HCEC 1CT (cell line): ENCODE measurements at regions not wholly inside any gene's neighbourhood (a gene's known extent, or its start where the extent isn't known, plus 50 kb on each side); places are given as distances from the start of the nearest gene placed in this dataset.
A peak's percentile ranks its signal among the peaks of the same experiment; 100 is the strongest.
"Not testable (repeated sequence)": the region's sequence is repeated elsewhere in the genome, so short reads cannot be mapped to it uniquely, and the experiment has no call there.

Experiments
- DNase-seq: peaks from one replicate; pipeline ENCODE4 v3.0.0-alpha.2; 2017

- DNase-seq, result peak; percentile 3
Measured at GRCh38 chr7:83882551-83882950, 233.6 kb upstream of the SEMA3E start.

DNA sequence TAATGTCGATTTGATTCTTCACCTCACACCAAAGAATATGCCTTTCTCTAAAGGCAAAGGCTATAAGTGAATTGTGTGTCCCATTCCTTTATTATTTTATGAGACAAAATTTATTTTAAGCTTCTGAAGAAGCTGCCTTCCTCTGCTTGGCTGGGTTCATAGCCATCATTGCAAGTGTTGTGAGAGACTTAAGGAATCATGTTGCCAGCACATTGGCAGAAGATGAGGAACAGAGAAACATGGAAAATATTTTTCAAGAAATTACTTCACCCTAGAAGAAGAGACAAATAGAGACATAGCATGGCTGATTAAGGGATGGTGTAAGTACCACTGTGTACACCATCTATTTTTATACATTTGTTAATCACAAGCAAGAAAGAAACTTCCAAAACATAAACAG is 230.1 kb upstream of the SEMA3E start:
- no peak for DNase-seq

DNA sequence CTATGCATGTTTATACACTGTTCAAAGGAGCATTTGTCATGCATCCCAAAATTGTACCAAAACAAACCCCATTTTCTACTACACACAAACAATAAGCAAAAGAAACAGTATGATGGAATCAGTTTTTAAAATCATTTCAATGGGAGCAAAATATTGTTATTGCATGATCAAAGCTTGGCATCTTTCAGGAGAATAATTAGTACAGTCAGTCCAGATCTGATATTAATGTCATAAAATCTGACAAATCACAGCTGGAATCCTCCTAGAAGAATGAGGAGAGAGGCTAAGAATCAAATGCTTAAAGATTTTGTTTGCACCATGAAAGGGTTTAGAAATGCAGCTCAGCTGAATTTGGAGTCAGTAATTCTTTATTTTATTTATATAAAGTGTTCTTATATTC is 229.7 kb upstream of the SEMA3E start:
- DNase-seq, result no peak

- DNase-seq, result peak; percentile 65
Measured at GRCh38 chr7:83876593-83876992, 227.7 kb upstream of the SEMA3E start.

- no peak for DNase-seq
Measured at GRCh38 chr7:83873459-83873858, 224.5 kb upstream of the SEMA3E start.

DNA sequence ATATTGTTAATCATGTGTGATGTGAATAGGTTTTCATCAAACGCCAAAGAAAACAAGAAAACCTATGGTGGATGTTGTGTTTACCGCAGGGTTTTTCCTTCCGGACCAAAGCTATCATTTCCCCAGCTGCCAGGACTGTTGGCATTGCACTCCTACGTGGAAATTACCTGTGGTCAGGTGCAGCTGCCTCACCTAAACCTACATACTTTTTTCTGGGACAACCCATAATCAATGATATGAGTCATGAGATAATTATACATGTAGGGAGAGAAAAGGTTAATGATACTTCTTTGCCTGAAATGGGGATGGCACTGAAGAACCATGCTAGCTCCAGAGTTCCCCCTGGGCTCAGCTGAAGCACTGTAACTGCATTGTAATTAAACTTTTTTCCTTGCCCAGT is 223.6 kb upstream of the SEMA3E start:
- DNase-seq, result no peak

- no peak for DNase-seq
Measured at GRCh38 chr7:83870515-83870914, 221.6 kb upstream of the SEMA3E start.

GRCh38 chr7:83866582-83866981 is 217.6 kb upstream of the SEMA3E start:
- no peak for DNase-seq

GRCh38 chr7:83864551-83864950 is 215.6 kb upstream of the SEMA3E start:
- DNase-seq, result no peak

GRCh38 chr7:83863906-83864305 is 215.0 kb upstream of the SEMA3E start:
- no peak for DNase-seq

DNA sequence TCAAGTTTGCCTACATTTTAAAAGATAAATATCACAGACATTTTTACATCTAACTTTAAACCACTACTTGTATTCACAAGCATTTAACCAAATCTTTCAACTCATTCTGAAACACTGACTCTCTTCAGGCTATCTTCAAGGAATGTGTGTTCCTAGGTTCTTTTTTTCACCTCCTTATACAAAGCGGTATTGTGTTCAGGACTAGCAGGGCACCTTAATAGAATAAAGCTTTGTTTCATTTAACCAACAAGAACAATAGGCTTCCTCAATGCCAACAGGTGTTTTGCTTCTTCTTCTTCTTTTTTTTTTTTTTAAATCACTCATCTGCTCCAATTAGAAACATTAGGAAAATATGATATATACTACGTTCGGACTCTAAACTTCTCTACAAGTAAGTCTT is 212.9 kb upstream of the SEMA3E start:
- no peak for DNase-seq

DNA sequence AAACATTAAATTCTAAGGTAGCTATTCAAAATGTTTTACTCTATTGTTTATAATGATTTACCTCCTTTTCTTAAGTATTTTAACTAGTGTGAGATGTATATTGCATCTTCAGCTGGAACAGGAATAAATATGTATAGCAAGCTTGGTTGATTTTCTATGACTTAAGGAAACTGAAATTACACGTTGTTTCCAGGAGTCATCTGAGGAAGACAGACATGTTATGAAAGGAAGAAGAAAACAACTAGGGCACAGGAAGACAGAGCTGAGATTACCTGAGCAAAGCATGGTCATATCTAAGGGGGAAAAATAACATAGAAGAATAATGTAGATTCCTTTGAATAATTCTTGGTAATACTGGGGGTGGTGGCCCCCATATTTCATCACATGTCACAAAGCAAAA is 210.9 kb upstream of the SEMA3E start:
- no peak for DNase-seq

DNA sequence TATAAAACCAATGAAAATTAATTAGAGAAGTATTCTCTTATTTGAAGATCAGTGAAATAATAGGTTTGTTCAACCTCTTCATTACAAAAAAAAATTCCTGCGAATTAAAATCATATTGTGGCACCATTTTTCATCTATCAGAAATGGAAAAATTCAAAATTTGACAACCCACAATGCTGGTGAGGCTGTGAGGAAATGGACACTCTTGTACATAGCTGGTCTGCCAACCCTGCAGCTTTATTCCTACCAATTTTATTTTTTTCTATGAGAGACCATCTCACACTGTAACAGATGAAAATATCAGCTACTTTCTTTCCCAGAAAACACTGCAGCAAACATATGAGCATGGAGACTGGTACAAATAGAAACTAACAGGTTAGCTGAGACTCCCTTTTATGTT is 208.8 kb upstream of the SEMA3E start:
- DNase-seq, result no peak

- no peak for DNase-seq
Measured at GRCh38 chr7:83856094-83856493, 207.2 kb upstream of the SEMA3E start.

DNA sequence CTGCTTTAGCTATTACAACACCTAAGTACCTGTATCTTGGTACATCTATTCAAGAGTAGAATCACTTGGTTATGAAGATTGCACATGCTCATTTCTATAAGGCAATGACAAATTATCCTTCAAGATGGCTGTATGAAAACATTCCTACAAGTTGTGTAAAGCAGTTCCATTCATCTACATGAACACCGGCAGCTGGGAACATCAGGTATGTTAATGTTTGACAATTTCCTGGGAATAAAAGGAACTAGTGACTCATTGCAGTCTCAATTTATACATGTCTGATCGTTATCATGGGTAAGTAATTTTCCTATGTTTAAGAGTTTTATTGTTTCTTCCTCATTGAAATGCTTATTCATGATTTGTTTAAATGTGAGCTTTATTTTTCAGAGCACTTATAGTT is 203.2 kb upstream of the SEMA3E start:
- DNase-seq, result no peak

DNA sequence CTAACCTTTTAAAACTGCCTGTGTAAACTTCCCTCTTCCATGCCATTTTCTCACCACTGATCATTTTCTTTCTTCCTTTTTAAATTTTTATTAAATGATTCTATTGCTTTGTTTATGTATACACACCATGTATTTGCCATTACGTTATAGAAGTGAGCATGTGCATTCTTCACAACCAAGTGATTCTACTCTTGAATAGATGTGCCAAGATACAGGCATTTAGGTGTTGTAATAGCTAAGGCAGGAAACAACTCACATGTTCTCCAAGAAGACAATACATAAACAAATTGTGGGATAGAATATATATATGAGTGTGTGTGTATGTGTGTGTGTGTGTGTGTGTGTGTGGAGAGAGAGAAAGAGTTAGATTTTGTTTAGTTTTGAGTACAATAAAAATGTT is 202.6 kb upstream of the SEMA3E start:
- DNase-seq, result no peak

- no peak for DNase-seq
Measured at GRCh38 chr7:83850941-83851340, 202.0 kb upstream of the SEMA3E start.

DNA sequence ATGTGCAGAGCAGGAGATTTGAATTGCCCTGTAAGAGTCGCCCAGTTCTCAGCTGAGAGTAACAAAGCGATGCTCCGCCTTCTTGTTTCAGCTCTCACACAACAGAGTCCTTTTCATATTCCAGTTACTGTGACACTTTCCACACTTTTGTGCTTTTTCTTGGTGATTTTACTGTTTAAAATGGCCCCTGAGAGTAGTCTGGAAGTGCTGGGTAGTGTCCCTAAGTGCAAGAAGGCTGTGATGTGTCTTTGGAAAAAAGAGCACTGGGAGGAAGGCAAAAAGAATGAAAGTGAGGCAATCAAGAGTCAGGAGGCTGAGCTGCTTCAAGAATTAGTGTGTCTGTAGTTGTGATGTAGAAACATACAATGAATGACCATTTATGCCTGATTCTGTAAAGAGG is 201.2 kb upstream of the SEMA3E start:
- DNase-seq, result no peak

DNA sequence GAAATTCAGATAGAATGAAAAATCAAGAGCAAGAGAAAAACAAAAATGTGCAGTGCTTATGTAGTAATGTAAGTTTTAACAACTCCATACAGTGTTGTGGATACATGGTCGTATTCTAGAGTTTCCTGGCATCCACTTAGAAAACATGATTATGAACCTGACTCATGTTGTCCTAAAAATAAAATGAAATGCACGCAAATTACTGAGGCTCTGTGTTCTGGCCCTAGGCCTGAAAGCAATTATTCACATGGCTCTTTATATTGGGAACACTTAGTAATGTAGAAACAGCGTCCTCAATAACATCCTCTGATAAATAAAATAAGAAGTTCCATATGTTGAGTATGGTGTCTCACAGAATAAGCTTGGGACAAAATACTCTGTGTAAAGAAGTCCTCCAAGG is 200.2 kb upstream of the SEMA3E start:
- peak; percentile 31 for DNase-seq

GRCh38 chr7:83842894-83843293 is 194.0 kb upstream of the SEMA3E start:
- no peak for DNase-seq

GRCh38 chr7:83837683-83838082 is 188.7 kb upstream of the SEMA3E start:
- no peak for DNase-seq

DNA sequence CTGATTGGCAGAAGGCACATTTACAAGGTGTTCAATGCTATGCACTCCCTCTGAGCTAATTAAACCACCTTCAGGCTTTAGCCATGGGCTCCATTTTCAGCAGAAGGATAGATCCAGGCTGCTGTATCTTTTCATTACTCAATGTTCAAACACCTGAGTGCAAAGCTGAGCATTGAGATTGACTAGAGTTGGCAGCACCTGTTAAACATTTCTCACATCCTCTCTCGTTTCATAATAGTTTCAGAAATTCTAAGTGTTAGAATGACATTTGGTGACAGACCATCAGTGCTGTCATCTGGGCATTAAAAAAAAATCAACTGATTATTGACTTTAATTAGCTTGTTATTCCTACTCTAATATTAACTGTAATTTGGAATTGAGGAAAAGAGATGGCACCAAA is 187.1 kb upstream of the SEMA3E start:
- DNase-seq, result no peak

GRCh38 chr7:83835424-83835823 is 186.5 kb upstream of the SEMA3E start:
- DNase-seq, result no peak

GRCh38 chr7:83833721-83834120 is 184.8 kb upstream of the SEMA3E start:
- not testable (repeated sequence) for DNase-seq

GRCh38 chr7:83832009-83832408 is 183.1 kb upstream of the SEMA3E start:
- no peak for DNase-seq

DNA sequence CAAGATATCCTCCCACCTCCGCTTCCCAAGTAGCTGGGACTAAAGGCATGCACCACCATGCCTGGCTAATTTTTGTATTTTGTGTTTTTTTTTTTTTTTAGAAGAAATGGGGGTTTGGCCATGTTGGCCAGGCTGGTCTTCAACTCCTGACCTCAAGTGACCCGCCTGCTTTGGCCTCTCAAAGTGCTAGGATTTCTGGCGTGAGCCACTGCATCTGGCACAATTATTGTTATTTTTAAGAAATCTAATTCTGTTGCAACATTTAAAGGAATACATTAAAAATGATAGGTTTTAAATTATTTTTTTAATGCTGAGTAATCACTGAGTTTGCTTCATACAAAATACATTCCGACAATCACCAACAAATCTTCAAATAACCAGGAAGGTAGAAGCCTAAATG is 178.1 kb upstream of the SEMA3E start:
- DNase-seq, result no peak
